IMR-90 (cell line): ENCODE measurements at regions not wholly inside any gene's neighbourhood (a gene's known extent, or its start where the extent isn't known, plus 50 kb on each side); places are given as distances from the start of the nearest gene placed in this dataset.

ENCODE experiments used
- ATAC-seq: fragments of 200-7000 bp; cut with Tn5 transposase; 2 replicates; pipeline ENCODE4 v1.9.1; 2020; ENCODE audit warnings: low read depth, mild to moderate bottlenecking, moderate library complexity
- BruUV-seq: library from RNA; stranded (reverse); fragments of 400-500 nt; replicated peaks from 2 replicates; lab custom pipeline; 2021; lab: Mats Ljungman, UMichigan
- CTCF ChIA-PET: fragments of 300-600 bp; formaldehyde crosslinking; extraction: SDS; loops from one replicate; lab custom pipeline; 2021; ENCODE audit warnings: antibody characterized with exemption; lab: Yijun Ruan, JAX
- POLR2A ChIA-PET: fragments of 300-600 bp; sonication (Branson Sonifier 250); formaldehyde crosslinking; loops from one replicate; lab custom pipeline; 2022; ENCODE audit warnings: antibody characterized with exemption; ENCODE audit not compliant: unreplicated experiment; lab: Charles Lee
- DNase-seq: peaks from one replicate; pipeline ENCODE4 v3.0.0; 2013
- H2AFZ ChIP-seq: replicated peaks from 2 replicates; pipeline ENCODE3; 2013; ENCODE audit warnings: low read length, mild to moderate bottlenecking; ENCODE audit not compliant: poor library complexity
- H2AK5ac ChIP-seq: 2 replicates; pipeline ENCODE4 v1.6.1; 2013; ENCODE audit warnings: low read depth, low read length, inconsistent platforms
- H2AK9ac ChIP-seq: replicated peaks from 2 replicates; pipeline ENCODE3; 2013; ENCODE audit warnings: mild to moderate bottlenecking, low read depth, low read length, moderate library complexity; ENCODE audit not compliant: poor library complexity
- H2BK120ac ChIP-seq: 2 replicates; pipeline ENCODE4 v1.6.1; 2013; ENCODE audit warnings: low read depth, low read length, inconsistent platforms
- H2BK15ac ChIP-seq: 3 replicates; pipeline ENCODE4 v1.6.1; 2013; ENCODE audit warnings: low read depth, low read length, inconsistent platforms
- H2BK20ac ChIP-seq: 2 replicates; pipeline ENCODE4 v1.6.1; 2013; ENCODE audit warnings: low read depth, mild to moderate bottlenecking, inconsistent platforms, low read length, moderate library complexity
- H2BK5ac ChIP-seq: 2 replicates; pipeline ENCODE4 v1.6.1; 2013; ENCODE audit warnings: mild to moderate bottlenecking, low read depth, low read length, inconsistent platforms; ENCODE audit not compliant: poor library complexity, severe bottlenecking
- H3K14ac ChIP-seq: replicated peaks from 2 replicates; pipeline ENCODE4 v1.6.1; 2013; ENCODE audit warnings: low read depth, low read length, inconsistent platforms
- H3K18ac ChIP-seq: 2 replicates; pipeline ENCODE4 v1.6.1; 2013; ENCODE audit warnings: low read depth, low read length, control low read depth
- H3K23ac ChIP-seq: 2 replicates; pipeline ENCODE4 v1.6.1; 2013; ENCODE audit warnings: low read depth, low read length, inconsistent platforms
- H3K27ac ChIP-seq: 2 replicates; pipeline ENCODE4 v1.5.1; 2013; ENCODE audit warnings: mild to moderate bottlenecking, control low read depth, low read length; ENCODE audit not compliant: insufficient read depth
- H3K27me3 ChIP-seq: 2 replicates; pipeline ENCODE4 v1.6.1; 2013; ENCODE audit warnings: low read length; ENCODE audit not compliant: control insufficient read depth, insufficient read depth
- H3K36me3 ChIP-seq: 2 replicates; pipeline ENCODE4 v1.6.1; 2013; ENCODE audit warnings: low read length, mixed read lengths; ENCODE audit not compliant: control insufficient read depth, insufficient read depth
- H3K4ac ChIP-seq: 2 replicates; pipeline ENCODE4 v1.6.1; 2013; ENCODE audit warnings: low read depth, low read length, inconsistent platforms
- H3K4me1 ChIP-seq: 2 replicates; pipeline ENCODE4 v1.6.1; 2013; ENCODE audit warnings: low read length, mixed read lengths; ENCODE audit not compliant: control insufficient read depth, insufficient read depth
- H3K4me2 ChIP-seq: 2 replicates; pipeline ENCODE4 v1.6.1; 2013; ENCODE audit warnings: low read depth, mild to moderate bottlenecking, control low read depth, low read length, moderate library complexity
- H3K4me3 ChIP-seq: 2 replicates; pipeline ENCODE4 v1.5.1; 2013; ENCODE audit warnings: low read depth, mild to moderate bottlenecking, control low read depth, low read length, moderate library complexity; ENCODE audit not compliant: insufficient read depth
- H3K56ac ChIP-seq: 2 replicates; pipeline ENCODE4 v1.6.1; 2013; ENCODE audit warnings: low read length, inconsistent platforms; ENCODE audit not compliant: insufficient read depth; ENCODE audit errors: extremely low read depth
- H3K79me1 ChIP-seq, 2 experiments: 2 replicates each; pipeline ENCODE4 v1.6.1; 2013; ENCODE audit warnings: low read length in 2 of 2, inconsistent platforms in 1 of 2, low read depth in 1 of 2
- H3K9ac ChIP-seq: 2 replicates; pipeline ENCODE4 v1.6.1; 2013; ENCODE audit warnings: low read depth, low read length, control low read depth
- H3K9me1 ChIP-seq: 2 replicates; pipeline ENCODE4 v1.6.1; 2013; ENCODE audit warnings: low read length, inconsistent platforms; ENCODE audit not compliant: insufficient read depth
- H3K9me3 ChIP-seq: 2 replicates; pipeline ENCODE4 v1.6.1; 2013; ENCODE audit warnings: low read length; ENCODE audit not compliant: control insufficient read depth, insufficient read depth
- H4K20me1 ChIP-seq: 2 replicates; pipeline ENCODE4 v1.6.1; 2013; ENCODE audit warnings: low read length, inconsistent platforms; ENCODE audit not compliant: insufficient read depth
- H4K5ac ChIP-seq: 2 replicates; pipeline ENCODE4 v1.6.1; 2013; ENCODE audit warnings: mild to moderate bottlenecking, low read depth, low read length, control low read depth
- H4K8ac ChIP-seq, 2 experiments: 2 replicates each; pipeline ENCODE4 v1.6.1; 2013; ENCODE audit warnings: low read depth in 2 of 2, low read length in 2 of 2, control low read depth in 1 of 2, inconsistent platforms in 1 of 2
- H4K91ac ChIP-seq: 2 replicates; pipeline ENCODE4 v1.6.1; 2013; ENCODE audit warnings: low read depth, low read length, inconsistent platforms; ENCODE audit not compliant: insufficient read depth
- BHLHE40 ChIP-seq: fragments of 150-350 bp; IDR thresholded peaks from 2 replicates; pipeline ENCODE4 v1.6.1; 2016; ENCODE audit warnings: mild to moderate bottlenecking, low read depth, low read length
- CEBPB ChIP-seq: IDR thresholded peaks from 2 replicates; pipeline ENCODE4 v1.6.1; 2012; ENCODE audit warnings: low read depth, low read length, improper control_type of control experiment
- CHD1 ChIP-seq: IDR thresholded peaks from 2 replicates; pipeline ENCODE4 v1.6.1; 2012; ENCODE audit warnings: low read depth, low read length, improper control_type of control experiment
- ELK1 ChIP-seq: fragments of 150-350 bp; IDR thresholded peaks from 2 replicates; pipeline ENCODE4 v1.6.1; 2016; ENCODE audit warnings: low read depth, mild to moderate bottlenecking, low read length, moderate library complexity, borderline replicate concordance
- FOS ChIP-seq: fragments of 150-350 bp; IDR thresholded peaks from 2 replicates; pipeline ENCODE4 v1.6.1; 2016; ENCODE audit warnings: low read depth, low read length
- MAZ ChIP-seq: IDR thresholded peaks from 2 replicates; pipeline ENCODE4 v1.6.1; 2012; ENCODE audit warnings: low read depth, mild to moderate bottlenecking, low read length, improper control_type of control experiment, moderate library complexity, borderline replicate concordance
- MXI1 ChIP-seq: IDR thresholded peaks from 2 replicates; pipeline ENCODE4 v1.6.1; 2012; ENCODE audit warnings: low read depth, mild to moderate bottlenecking, low read length, moderate library complexity, borderline replicate concordance
- NFE2L2 ChIP-seq: fragments of 150-350 bp; IDR thresholded peaks from 2 replicates; pipeline ENCODE4 v1.6.1; 2016; ENCODE audit warnings: low read depth, mild to moderate bottlenecking, low read length
- POLR2A ChIP-seq: IDR thresholded peaks from 2 replicates; pipeline ENCODE4 v1.6.1; 2012; ENCODE audit warnings: mild to moderate bottlenecking, low read depth, low read length
- RAD21 ChIP-seq: IDR thresholded peaks from 2 replicates; pipeline ENCODE4 v1.6.1; 2012; ENCODE audit warnings: low read length, improper control_type of control experiment
- RCOR1 ChIP-seq: IDR thresholded peaks from 2 replicates; pipeline ENCODE4 v1.6.1; 2012; ENCODE audit warnings: mild to moderate bottlenecking, low read length, improper control_type of control experiment; ENCODE audit not compliant: insufficient replicate concordance
- RFX5 ChIP-seq: IDR thresholded peaks from 2 replicates; pipeline ENCODE4 v1.8.0; 2012; ENCODE audit warnings: low read depth, mild to moderate bottlenecking, low read length, moderate library complexity
- USF2 ChIP-seq: fragments of 150-350 bp; IDR thresholded peaks from 2 replicates; pipeline ENCODE4 v1.6.1; 2017; ENCODE audit warnings: mild to moderate bottlenecking, antibody characterized with exemption, low read length, low read depth
- WGBS, 2 experiments: methylation state at CpG; one replicate each; pipeline versions ENCODE4 v1.1.5 to v1.1.7; 2013; ENCODE audit warnings: missing lambda C conversion rate in 2 of 2; ENCODE audit not compliant: insufficient read length in 1 of 2; ENCODE audit errors: extremely low coverage in 2 of 2; 5-methylcytosine and 5-hydroxymethylcytosine counted together
- dilution Hi-C: fragments of 300-500 bp; cut with HindIII; formaldehyde crosslinking; loops from one replicate; pipeline ENCODE4 v1.14.3; 2018; ENCODE audit warnings: low sequenced_read_pairs; ENCODE audit not compliant: unreplicated experiment
- in situ Hi-C: fragments of 300-500 bp; cut with MboI; formaldehyde crosslinking; loops from 3 replicates; pipeline ENCODE4 v1.14.3; 2019; ENCODE audit warnings: low sequenced_read_pairs, inconsistent platforms, mixed read lengths
- intact Hi-C: fragments of 100-400 bp; cut with micrococcal nuclease; formaldehyde crosslinking; loops from 2 replicates; pipeline ENCODE4 v1.10.0; 2022

DNA sequence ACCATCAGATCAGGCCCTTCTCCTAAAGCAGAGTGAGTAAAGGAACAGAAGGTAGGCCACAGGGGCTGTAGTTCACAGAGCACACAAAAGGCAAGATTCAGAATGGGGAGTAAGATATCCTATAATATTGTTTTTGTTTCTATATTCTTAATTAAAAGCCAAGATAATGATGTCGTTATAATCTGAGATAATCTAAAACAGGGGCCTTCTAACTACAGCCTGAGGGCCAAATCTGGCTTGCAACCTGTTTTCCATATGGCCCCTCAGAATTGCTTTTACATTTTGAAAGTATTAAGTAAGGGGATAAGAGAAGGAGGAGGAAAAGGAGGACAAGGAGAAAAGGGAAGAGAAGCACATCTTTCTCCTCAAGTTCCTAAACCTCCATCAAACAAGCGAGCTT, 435.8 kb downstream of the CSNK1G3 start:
- CTCF ChIA-PET: no interaction called here
- no peaks in the 10 kb centered on the region for H3K79me1 ChIP-seq
- H2BK15ac ChIP-seq: no peak overlapping the region
- H3K9ac ChIP-seq: no peak overlapping the region
- H2AFZ ChIP-seq: no peak overlapping the region
- no TSS peak for BruUV-seq
- no peak overlapping the region for H2AK9ac ChIP-seq
- no CpG with 5 or more reads among the region's 2 CpGs for WGBS, 2 experiments
- peaks cover 2% of the 10 kb centered on the region; the same call in 1 of the 2 replicates for H3K27me3 ChIP-seq
- no peak overlapping the region for H3K14ac ChIP-seq
- H3K4ac ChIP-seq: no peak overlapping the region; the same call in 1 of the 2 replicates
- no peak overlapping the region for H3K56ac ChIP-seq
- H3K23ac ChIP-seq: no peak overlapping the region
- H3K18ac ChIP-seq: no peak overlapping the region
- dilution Hi-C loops (no loop called here), intact Hi-C loops (no loop called here), in situ Hi-C loops (no loop called here)
- H3K9me3 ChIP-seq: no peaks in the 10 kb centered on the region; the same call in 1 of the 2 replicates
- no peak overlapping the region for H3K27ac ChIP-seq
- no peak overlapping the region for H4K91ac ChIP-seq
- no peak for TF ChIP-seq MAZ
- no peak for TF ChIP-seq ELK1
- no peak for TF ChIP-seq FOS
- no peak for TF ChIP-seq RAD21
- TF ChIP-seq CEBPB: no peak
- TF ChIP-seq NFE2L2: no peak
- TF ChIP-seq CHD1: no peak
- TF ChIP-seq MXI1: no peak
- no peak for TF ChIP-seq RFX5
- no peak for TF ChIP-seq BHLHE40
- no peak for TF ChIP-seq POLR2A
- no peak for TF ChIP-seq RCOR1
- TF ChIP-seq USF2: no peak
- peaks cover 2% of the 10 kb centered on the region; the same call in 1 of the 2 replicates for H3K4me1 ChIP-seq
- no peak overlapping the region for H4K5ac ChIP-seq
- no peak for DNase-seq
- ATAC-seq: no peak
- H3K36me3 ChIP-seq: no peaks in the 10 kb centered on the region
- H2BK120ac ChIP-seq: no peak overlapping the region
- no peak overlapping the region for H4K8ac ChIP-seq
- POLR2A ChIA-PET: no interaction called here
- H2AK5ac ChIP-seq: no peak overlapping the region
- H2BK5ac ChIP-seq: no peak overlapping the region
- no peaks in the 10 kb centered on the region for H4K20me1 ChIP-seq
- H3K4me2 ChIP-seq: no peak overlapping the region
- no peaks in the 10 kb centered on the region for H3K9me1 ChIP-seq
- H2BK20ac ChIP-seq: no peak overlapping the region
- no peak overlapping the region for H3K4me3 ChIP-seq
